K562 (cell line): ENCODE measurements at regions not wholly inside any gene's neighbourhood (a gene's known extent, or its start where the extent isn't known, plus 50 kb on each side); places are given as distances from the start of the nearest gene placed in this dataset.

ENCODE experiments used
- CREM ChIP-seq: IDR thresholded peaks from 2 replicates; pipeline ENCODE4 v1.6.1; 2014; ENCODE audit warnings: antibody characterized with exemption, low read depth
- CTCF ChIP-seq, 3 experiments: IDR thresholded peaks in 2 of 3; conservative IDR thresholded peaks in 1 of 3; 2 replicates each; pipeline ENCODE4 v1.5.1; 2011 to 2012; ENCODE audit warnings: low read length in 3 of 3, mild to moderate bottlenecking in 3 of 3, control low read depth in 2 of 3, improper control_type of control experiment in 1 of 3, inconsistent platforms in 1 of 3, low read depth in 1 of 3, mixed read lengths in 1 of 3, moderate library complexity in 1 of 3; ENCODE audit not compliant: insufficient read depth in 2 of 3
- ELF1 ChIP-seq: fragments of 200-800 bp; sonication (Bioruptor generic); IDR thresholded peaks from 2 replicates; pipeline ENCODE4 v1.6.1; 2016; ENCODE audit warnings: missing genetic modification characterization, missing compliant biosample characterization
- FOXP4 ChIP-seq: sonication (generic); formaldehyde crosslinking; IDR thresholded peaks from 2 replicates; pipeline ENCODE4 v1.8.0; 2022; ENCODE audit warnings: mild to moderate bottlenecking, missing genetic modification reagents, borderline replicate concordance
- YY1 ChIP-seq, 3 experiments: IDR thresholded peaks; 2 replicates each; pipeline ENCODE4 v1.6.1; 2011; ENCODE audit warnings: low read length in 2 of 3, mild to moderate bottlenecking in 2 of 3, moderate library complexity in 2 of 3, borderline replicate concordance in 1 of 3, control low read depth in 1 of 3, low read depth in 1 of 3; ENCODE audit not compliant: insufficient read depth in 3 of 3, insufficient replicate concordance in 2 of 3, control insufficient read depth in 1 of 3, insufficient read length in 1 of 3; ENCODE audit errors: extremely low read depth in 1 of 3
- ZBTB8A ChIP-seq: fragments of 450-650 bp; IDR thresholded peaks from 2 replicates; pipeline ENCODE4 v1.6.1; 2018; ENCODE audit warnings: mild to moderate bottlenecking, moderate library complexity; ENCODE audit not compliant: partially characterized antibody

GRCh38 chr2:173692068-173692467, 273.1 kb downstream of the SP3 start:
- TF ChIP-seq YY1 (IDR thresholded peaks at IDR 0.05; ENCODE audit: borderline replicate concordance in 1 of 3, control insufficient read depth in 1 of 3, extremely low read depth in 1 of 3, insufficient read depth in 3 of 3, insufficient read length in 1 of 3, insufficient replicate concordance in 2 of 3, low read depth in 1 of 3, low read length in 2 of 3) (no peak), ZBTB8A (no peak), CREM (no peak), ELF1 (tag) (no peak), FOXP4 (CRISPR knock-in tag) (no peak), CTCF (IDR thresholded peaks at IDR 0.05 in 2 of 3, conservative IDR thresholded peaks at IDR 0.05 in 1 of 3; ENCODE audit: insufficient read depth in 2 of 3, low read depth in 1 of 3, low read length in 3 of 3) (no peak)
